ENCODE measurements at regions not wholly inside any gene's neighbourhood (a gene's known extent, or its start where the extent isn't known, plus 50 kb on each side); places are given as distances from the start of the nearest gene placed in this dataset.

- H3K27ac ChIP-seq: no peak overlapping the region
- no peak for TF ChIP-seq CTCF (IDR thresholded peaks at IDR 0.05)
These were observed 1999.0 kb downstream of the ARAP2 start for GRCh38 chr4:34245276-34245675.

GRCh38 chr4:34250562-34250961 is 1993.8 kb downstream of the ARAP2 start:
- no peak overlapping the region for H3K27ac ChIP-seq
- TF ChIP-seq ZFX (IDR thresholded peaks at IDR 0.05; ENCODE audit: borderline replicate concordance) (no peak), CTCF (IDR thresholded peaks at IDR 0.05) (no peak)

- TF ChIP-seq CTCF (IDR thresholded peaks at IDR 0.05) (no peak), ZFX (IDR thresholded peaks at IDR 0.05; ENCODE audit: borderline replicate concordance) (no peak)
- H3K27ac ChIP-seq: no peak overlapping the region
These were observed 1991.1 kb downstream of the ARAP2 start for GRCh38 chr4:34253239-34253638.

GRCh38 chr4:34258176-34258575 is 1986.1 kb downstream of the ARAP2 start:
- H3K27ac ChIP-seq: no peak overlapping the region
- TF ChIP-seq ZFX (IDR thresholded peaks at IDR 0.05; ENCODE audit: borderline replicate concordance): no peak
- TF ChIP-seq CTCF (IDR thresholded peaks at IDR 0.05): no peak

- no peak overlapping the region for H3K27ac ChIP-seq
- TF ChIP-seq ZFX (IDR thresholded peaks at IDR 0.05; ENCODE audit: borderline replicate concordance): no peak
- no peak for TF ChIP-seq CTCF (IDR thresholded peaks at IDR 0.05)
These were observed 1982.5 kb downstream of the ARAP2 start for GRCh38 chr4:34261799-34262314.

GRCh38 chr4:34269613-34270012 is 1974.7 kb downstream of the ARAP2 start:
- no peak overlapping the region for H3K27ac ChIP-seq
- TF ChIP-seq ZFX (IDR thresholded peaks at IDR 0.05; ENCODE audit: borderline replicate concordance) (no peak), CTCF (IDR thresholded peaks at IDR 0.05) (no peak)

- no peak for TF ChIP-seq CTCF (IDR thresholded peaks at IDR 0.05)
- no peak for TF ChIP-seq ZFX (IDR thresholded peaks at IDR 0.05; ENCODE audit: borderline replicate concordance)
- no peak overlapping the region for H3K27ac ChIP-seq
These were observed 1972.6 kb downstream of the ARAP2 start for GRCh38 chr4:34271479-34272355.

Measured in 22Rv1 (cell line).